GM18870 (cell line): ENCODE measurements at regions not wholly inside any gene's neighbourhood (a gene's known extent, or its start where the extent isn't known, plus 50 kb on each side); places are given as distances from the start of the nearest gene placed in this dataset.
A peak's percentile ranks its signal among the peaks of the same experiment; 100 is the strongest.
"Not testable (repeated sequence)": the region's sequence is repeated elsewhere in the genome, so short reads cannot be mapped to it uniquely, and the experiment has no call there.

Experiments used
- ATAC-seq: cut with Tn5 transposase; IDR thresholded peaks from one replicate; pipeline ENCODE4 v1.9.1; 2021; ENCODE audit warnings: moderate library complexity; ENCODE audit not compliant: unreplicated experiment

DNA sequence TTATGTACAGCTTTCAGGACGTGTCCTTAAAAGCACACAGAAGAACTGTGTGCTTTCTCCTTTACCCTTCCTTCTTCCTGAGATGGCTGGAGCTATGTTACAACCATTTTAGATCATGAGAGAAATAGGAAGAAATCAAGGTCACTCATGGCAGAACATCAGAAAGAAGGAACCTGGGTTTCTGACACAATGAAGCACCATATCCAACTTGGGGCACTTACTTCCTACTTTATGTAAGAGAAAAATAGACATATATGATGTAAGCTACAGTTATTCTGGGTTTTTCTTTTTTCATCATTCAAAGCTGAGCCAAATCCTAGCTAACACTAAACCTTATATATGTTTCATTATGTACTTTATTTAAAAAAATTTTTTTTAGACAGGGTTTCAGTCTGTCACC, 79.5 kb downstream of the FAM161A start:
- ATAC-seq = no peak

DNA sequence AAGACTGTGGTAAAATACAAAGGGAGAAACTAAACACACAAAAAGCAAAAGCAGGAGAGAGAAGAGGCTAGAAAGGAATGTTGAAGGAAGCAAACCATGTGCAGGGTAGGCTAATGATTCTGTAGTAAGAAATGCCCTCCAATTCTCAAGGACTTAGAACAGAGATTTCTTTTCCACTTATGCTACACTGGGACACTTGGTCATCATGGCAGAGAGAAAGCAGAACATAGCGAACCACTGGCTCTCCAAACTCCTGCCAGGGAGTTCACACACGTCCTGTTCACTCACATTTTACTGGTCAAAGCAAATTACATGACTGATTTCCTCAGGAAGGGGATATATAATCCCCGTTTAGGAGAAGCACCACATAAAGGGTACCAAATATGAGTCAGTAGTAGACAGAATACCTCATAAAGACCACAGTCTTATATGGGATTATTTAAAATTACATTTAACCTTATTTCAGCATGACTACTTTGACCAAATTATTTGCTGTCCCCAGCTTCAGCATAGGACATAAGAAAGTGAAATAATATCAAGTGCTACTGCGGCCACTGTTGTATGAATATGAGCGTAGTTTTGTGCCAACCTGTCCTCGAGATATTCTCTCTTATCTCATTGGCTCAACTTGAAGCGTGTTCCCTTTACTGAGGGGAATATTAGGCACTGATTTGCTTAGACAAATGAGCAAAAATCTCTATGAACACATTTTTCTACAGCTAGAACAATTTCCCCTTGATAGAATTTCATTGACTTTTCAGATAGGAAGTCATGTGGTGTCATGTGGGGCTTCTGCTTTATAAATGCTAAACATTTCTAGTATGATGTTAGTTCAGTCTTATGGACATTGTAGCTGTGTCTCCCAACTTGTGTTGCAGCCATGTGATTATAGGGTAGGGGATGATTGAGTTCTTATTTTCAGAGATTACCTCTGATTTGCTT, 81.7 kb downstream of the FAM161A start:
- no peak for ATAC-seq

DNA sequence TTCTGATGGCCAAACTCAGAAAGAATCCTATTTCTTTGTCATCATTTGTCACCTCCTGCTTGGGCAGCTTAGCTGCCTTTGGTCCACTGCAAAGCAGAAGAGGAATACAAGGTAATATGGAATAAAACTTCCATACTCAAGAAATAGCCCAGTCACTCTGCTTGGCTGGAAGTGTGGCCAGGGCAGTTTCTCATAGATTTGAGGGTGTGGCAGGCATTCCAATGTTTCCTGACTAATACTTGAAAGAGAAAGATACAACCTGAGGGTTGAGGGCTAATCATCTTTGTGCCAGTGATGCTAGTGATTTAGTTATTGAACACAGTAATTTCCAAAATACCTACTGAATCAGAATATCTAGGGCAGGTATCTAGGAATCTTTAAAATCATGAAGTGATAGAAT, 83.1 kb downstream of the FAM161A start:
- ATAC-seq = no peak

DNA sequence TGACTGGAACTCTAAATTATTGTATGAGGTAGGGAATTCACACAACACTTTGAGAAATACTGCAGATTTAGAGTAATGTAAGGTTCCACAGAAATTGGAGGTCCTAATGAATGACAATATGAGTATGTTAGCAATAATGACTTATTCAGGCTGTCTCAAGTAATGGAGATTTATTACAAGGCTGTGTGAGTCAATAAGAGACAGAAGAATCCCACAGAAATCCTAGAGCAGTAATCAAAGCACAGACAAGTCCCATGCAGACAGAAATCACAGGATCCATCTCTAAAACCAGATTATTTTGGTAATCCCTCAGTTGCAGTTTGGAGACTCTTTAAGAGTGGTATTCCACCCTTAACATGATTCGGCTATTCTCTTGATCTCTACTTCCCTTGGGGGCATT, 83.6 kb downstream of the FAM161A start:
- ATAC-seq = no peak

DNA sequence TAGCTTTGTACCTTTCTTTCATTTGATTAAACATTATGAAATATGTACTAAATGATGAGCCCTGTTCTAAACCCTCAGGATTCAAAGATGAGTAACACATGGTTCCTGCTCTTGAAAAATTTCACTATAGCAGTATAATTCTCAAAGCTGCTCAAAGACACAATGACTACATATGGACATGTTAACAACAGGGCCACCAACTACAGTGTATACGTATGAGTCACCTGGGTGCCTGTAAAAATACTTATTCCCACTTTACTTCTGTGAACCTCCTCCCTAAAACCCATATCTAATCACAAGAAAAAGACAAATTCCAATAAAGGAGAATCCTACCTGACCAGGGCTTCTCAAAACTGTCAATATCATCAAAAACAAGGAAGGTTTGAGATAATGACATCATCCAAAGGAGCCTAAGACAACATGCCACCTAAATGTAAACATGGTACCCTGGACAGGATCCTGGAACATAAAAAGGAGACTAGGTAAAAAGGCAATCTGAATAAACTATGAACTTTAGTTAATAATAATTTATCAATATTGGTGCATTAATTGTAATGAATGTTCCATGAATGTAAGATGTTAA, 84.7 kb downstream of the FAM161A start:
- no peak for ATAC-seq

DNA sequence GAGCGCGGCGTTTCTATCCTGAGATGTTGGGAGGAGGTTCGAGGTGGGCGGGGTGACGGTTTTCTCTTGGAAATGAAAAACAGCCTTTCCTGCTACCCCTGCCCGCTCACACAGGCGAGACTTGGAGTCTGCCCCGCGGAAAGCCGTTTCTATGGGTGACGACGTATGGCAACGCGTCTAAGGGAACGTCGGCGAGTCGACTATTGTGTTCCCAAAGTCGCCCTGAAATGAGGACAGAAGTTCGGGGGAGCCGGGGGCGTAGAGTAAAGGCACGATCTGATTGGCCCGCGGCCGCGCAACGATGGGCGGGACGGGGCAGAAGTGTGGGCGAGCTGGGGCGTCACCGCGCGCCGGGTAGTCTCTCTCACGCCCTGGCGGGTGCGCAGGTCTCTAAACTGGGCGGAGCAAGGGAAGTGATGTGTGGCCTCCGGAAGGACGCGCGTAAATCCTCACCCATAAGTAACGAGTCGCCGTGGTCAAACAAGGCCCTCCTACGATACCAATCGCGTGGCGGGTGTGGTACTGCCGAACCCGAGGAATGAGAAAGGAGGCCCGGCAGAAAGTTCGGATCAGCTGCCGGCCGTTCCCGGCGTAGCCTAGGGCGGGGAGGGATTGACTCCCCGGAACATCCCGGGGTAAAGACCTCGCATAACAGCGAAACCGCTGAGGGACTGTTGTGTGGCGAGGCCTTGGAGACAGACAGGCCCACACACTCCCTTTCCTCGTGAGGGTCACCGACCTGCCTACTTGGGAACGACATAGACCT, 89.6 kb downstream of the FAM161A start:
- ATAC-seq = peak; percentile 98

DNA sequence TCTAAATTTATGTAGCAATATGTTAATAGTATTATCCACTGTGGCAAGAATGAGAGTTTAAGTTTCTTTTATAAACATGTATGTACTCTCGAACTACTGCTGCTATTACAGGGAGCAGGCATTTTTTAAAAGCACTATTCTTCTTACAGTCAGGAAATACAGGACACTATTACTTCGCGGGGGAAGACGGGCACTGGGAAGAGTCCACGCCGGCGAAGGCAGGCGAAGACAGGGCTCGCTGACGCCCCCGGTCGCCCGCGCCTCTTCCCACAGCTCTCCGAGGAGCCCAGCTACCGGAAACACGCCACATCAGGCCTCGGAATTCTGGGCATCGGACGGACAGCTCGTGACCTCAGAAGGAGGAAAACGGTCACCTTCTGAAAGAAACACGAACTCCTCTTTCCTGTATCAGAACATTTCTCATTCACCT, 90.2 kb downstream of the FAM161A start:
- ATAC-seq = peak; percentile 1

DNA sequence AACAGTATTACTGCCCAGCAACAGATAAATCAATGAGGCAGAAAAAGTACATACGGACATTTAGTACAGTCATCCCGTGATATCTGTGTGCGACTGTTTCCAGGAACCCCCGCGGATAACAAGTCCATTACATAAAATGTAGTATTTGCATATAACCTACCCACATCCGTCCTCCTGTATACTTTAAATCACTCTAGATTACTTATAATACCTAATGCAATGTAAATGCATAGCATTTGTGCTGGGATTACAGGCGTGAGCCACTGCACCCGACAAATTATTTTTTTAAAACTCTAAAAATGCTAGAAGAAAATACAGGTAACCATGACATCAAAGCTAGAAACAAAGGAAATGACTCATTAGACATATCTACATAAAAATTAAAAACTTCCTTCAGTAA, 91.6 kb downstream of the FAM161A start:
- no peak for ATAC-seq

DNA sequence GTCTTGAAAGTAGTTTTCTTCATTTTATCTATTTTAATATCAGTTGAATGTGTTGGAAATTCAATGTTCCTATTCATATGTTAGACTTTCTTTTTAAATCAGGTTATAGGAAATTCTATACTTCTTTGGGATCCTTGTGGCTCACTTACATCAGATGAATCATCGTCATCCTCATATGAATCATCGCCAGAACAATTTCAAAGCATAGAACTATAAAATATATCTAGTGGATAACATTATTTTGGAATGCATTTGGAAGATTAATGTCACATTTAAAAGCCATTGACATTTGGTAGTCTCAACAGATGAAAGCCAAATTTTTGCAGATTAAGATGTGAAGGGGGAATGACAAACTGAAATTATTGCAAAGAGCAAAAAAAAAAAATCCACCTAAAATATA, 94.1 kb downstream of the FAM161A start:
- no peak for ATAC-seq

DNA sequence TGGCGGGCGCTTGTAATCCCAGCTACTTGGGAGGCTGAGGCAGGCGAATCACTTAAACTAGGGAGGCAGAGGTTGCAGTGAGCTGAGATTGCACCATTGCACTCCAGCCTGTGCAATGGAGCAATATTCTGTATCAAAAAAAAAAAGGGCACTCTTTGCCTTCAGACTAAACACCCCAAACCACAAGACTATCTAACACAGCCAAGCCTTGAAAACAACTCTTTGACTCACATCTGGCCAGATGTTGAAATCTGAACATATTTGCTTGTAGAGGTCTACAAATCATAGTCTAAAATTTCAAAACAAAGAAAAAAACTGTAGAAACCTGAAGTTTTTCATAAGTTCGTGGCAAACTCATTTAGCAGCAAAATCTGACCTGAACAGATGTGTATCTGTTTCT, 94.9 kb downstream of the FAM161A start:
- no peak for ATAC-seq

DNA sequence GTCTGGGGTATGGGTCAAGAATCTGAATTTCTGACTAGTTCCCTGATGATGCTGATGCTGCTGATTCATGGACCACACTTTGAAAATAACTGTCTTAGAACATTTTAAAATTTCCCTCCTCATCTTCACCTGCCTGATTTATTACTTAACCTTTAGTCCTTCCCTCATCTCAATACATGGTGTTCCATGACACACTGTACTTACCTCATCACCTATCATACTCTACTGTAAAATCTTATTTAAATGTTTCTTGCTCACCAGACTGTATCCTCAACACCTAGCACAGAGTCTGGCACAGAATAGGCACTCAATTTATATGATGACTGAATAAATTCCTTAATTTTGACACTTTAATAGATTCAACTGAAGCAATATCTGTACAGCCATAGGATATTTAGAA, 95.7 kb downstream of the FAM161A start:
- no peak for ATAC-seq

DNA sequence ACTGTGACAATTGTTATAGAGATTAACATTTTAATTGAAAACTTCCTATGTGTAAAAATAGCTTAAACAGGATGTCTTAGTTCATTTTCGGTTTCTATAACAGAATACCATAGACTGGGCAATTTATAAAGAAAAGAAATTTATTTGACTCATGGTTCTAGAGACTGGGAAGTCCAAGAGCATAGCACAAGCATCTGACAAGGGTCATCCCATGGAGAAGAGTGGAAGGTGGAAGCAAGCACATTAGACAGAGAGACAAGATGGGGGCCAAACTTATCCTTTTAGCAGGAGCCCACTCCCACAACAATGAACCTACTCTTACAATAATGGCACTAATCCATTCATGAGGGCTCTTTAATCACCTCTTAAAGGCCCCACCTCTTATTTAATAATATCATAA, 100.3 kb downstream of the FAM161A start:
- no peak for ATAC-seq

DNA sequence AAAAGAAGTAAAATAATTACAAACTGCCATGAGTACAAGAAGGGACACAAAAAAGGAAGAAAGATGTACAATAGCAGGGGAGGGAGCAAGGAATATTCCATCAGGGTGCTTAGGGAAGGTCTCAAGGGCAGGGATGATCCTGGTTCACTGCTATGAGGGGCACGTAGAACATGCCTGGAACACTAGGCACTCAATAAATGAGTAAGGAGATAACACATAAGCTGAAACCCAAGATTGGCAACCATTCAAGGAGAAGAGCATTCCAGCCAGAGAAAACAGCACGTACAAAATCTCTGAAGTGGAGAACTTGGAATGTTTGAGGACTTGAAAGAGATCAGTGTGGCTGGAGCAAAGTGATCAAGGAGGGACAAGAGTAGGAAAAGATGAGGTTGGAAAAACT, 103.2 kb downstream of the FAM161A start:
- ATAC-seq = no peak

DNA sequence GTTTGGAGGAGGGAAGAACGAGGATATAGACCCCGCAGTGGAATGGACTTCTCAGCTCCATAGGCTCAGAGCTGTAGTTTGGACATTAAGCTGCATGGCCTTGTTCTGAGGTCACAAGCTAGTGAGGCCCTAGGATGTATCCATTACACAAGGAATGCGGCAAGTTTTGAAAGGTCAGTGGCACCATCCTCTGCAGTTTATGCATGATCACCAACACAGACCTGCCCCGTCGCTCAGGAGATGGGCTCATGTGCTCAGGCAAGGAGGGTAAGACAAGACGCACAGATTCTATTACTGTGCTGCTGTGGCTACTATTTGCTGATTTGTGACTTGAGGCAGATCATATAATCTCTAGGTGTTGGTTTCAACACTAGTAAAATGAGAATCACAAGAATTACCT, 110.9 kb downstream of the FAM161A start:
- ATAC-seq = no peak

DNA sequence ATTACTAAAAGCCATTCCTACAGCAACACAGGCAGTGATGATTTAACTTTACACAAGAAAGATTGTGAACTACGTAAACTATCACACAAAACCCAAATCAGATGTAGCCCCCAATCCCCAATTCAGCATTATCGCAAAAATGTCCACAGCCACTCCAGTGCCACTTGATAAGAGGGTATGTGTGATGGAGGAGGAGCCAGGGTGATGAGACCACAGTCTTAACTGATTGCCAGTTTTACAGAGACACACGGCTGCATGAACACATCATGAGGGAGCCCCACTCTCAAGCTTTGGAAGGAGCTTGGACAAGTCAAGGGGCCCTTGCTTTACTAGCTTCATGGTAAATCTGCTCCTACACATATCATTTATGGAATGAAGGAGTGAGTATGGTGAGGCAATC, 116.0 kb downstream of the FAM161A start:
- ATAC-seq = no peak

DNA sequence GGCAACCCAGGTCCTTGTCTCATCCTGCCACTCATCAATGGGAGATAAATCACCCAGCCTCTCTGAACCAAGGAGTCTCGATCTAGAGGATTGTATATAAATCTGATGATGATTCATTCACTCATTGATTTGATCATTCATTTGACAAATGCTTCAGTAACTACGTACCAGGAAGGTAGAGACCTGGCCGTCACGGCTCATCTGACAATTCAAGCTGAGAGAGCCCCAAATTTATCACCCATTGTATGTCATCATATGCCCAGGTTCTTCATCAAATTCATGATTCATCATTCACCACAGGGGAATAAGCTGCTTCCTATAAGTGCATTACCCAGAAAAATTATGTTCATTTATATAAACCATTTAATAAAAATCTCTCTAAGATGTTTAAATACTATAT, 116.9 kb downstream of the FAM161A start:
- ATAC-seq = no peak

DNA sequence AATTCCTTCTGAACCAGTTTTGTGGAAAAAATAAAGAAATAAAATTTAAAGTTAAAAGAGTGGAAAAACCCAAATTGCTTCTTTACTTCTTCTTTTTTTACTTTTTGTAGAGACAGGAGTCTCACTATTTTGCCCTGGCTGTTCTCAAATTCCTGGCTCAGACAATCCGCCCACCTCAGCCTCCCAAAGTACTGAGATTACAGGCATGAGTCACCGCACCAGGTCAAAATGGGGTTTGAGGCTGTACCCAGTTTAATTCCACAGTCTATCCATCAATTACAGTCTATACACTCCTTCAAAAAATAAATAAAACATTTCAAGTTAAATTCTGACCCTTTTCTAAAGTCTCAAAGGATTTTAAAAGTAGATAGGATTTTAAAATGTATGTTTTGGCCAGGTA, 120.3 kb downstream of the FAM161A start:
- ATAC-seq = no peak

DNA sequence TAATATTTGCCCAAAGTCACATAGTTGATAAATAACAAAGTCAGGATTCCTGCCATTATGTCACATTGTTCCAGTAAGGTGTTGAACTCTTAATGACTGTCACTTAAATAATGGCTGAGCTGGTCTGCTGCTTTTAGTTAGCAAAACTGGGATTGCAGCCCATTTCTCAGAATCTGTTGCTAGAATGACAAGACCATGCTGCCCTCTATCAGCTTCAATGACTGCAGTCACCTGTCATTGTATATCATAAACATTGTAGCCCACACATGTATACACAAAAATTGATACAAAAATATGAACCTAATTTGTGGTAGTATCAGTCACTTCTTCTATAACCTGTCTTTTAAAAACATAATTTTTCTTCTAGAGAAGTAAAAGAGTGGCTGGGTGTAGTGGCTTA, 121.1 kb downstream of the FAM161A start:
- ATAC-seq = no peak

DNA sequence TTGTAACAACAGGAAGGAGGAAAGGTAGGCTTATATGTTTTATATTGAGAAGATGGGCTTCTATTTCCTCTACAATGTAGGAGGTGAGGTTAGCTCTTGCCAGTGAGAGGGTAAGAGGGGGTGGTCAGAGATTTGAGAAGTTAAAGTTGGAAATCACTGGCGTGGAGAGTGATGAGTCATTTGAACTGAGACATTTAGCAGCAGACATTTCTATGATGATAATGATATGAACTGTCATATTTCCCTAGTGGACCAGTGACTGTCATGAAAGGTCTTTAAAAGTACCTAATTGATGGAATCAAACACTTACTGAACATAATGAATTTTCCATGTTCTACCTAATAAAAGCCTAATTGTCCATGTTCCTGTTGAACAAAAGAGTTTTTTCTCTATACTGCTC, 126.1 kb downstream of the FAM161A start:
- no peak for ATAC-seq

DNA sequence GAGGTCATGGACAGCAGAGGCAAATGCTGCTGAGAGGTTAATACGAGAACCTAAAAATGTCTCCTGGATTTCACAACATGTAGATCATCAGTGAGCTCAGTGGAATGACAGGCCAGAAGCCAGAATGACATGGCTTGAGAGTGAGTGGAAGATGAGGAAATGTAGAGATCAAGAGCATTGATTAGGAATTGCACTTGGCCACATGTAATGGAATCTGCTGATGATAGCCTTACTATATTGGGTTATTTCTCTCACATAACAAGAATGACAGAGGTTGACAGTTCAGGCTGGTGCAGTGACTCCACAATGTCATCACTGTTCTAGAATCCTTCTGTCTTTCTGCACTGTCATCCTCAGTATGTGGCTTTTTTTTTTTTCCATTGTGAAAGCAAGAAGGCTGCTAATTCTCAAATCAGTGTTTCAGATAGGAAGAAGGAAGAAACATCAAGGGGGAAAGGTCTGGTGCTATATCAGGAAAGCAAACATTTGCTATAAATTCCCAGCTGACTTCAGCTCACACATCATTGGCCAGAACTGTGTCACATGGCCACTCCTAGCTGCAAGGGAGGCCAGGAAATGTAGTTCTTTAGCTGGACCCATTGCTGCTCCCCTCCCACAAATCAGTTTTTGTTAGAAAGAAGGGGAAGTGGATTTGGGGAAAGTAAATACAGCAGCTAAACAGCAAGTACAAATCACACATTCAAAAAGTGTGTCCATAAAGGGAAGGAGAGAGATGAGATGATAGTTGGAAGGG, 127.2 kb downstream of the FAM161A start:
- ATAC-seq = no peak

DNA sequence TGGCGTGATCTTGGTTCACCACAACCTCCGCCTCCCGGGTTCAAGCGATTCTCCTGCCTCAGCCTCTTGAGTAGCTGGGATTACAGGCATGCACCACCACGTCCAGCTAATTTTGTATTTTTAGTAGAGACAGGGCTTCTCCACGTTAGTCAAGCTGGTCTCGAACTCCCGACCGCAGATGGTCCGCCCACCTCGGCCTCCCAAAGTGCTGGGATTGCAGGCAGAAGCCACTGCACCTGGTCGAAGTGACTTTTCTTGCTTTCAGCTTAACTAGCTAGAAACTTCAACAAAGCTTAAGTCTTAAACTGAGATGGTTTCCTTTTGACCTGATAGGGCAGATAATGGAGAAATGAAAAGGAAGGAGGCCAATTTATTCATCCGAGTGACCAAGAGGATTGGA, 130.5 kb downstream of the FAM161A start:
- ATAC-seq = not testable (repeated sequence)
